Vagina (tissue), 2 donors: ENCODE measurements at regions not wholly inside any gene's neighbourhood (a gene's known extent, or its start where the extent isn't known, plus 50 kb on each side); places are given as distances from the start of the nearest gene placed in this dataset.

Experiments used
- DNase-seq, 2 donors: peaks; one replicate each; pipeline ENCODE4 v3.0.0-alpha.2; 2017; ENCODE audit errors: extremely low spot score in 2 of 2
- H3K27ac ChIP-seq: fragments of 200-600 bp; sonication (generic); one replicate; pipeline ENCODE4 v1.5.1; 2019
- H3K27me3 ChIP-seq: fragments of 200-600 bp; sonication (generic); one replicate; pipeline ENCODE4 v1.5.1; 2019
- H3K36me3 ChIP-seq, 2 donors: fragments of 200-600 bp; sonication (generic); one replicate each; pipeline ENCODE4 v1.5.1; 2017 to 2019
- H3K4me1 ChIP-seq: fragments of 200-600 bp; sonication (generic); one replicate; pipeline ENCODE4 v1.5.1; 2019
- H3K4me3 ChIP-seq, 2 donors: fragments of 200-600 bp; sonication (generic); 1 replicate in 1 of 2; 2 replicates in 1 of 2; pipeline ENCODE4 v1.5.1; 2016 to 2019
- H3K9me3 ChIP-seq: fragments of 200-600 bp; sonication (generic); one replicate; pipeline ENCODE4 v1.5.1; 2019
- POLR2A ChIP-seq, 2 donors: fragments of 450-650 bp; IDR thresholded peaks; one replicate each; pipeline ENCODE4 v1.6.1; 2017; ENCODE audit warnings: antibody characterized with exemption in 2 of 2, mild to moderate bottlenecking in 2 of 2, moderate library complexity in 2 of 2
- POLR2AphosphoS5 ChIP-seq, 2 donors: sonication (generic); formaldehyde crosslinking; IDR thresholded peaks; one replicate each; pipeline ENCODE4 v1.9.0; 2017; ENCODE audit warnings: antibody characterized with exemption in 2 of 2, mild to moderate bottlenecking in 2 of 2, low read depth in 1 of 2; ENCODE audit not compliant: insufficient read depth in 1 of 2
- intact Hi-C: fragments of 100-400 bp; cut with DNase I; formaldehyde crosslinking; loops from one replicate; pipeline ENCODE4 v1.15.1; 2023
- TF ChIP-seq, protein P1 (sequence below), 3 experiments: fragments of 450-650 bp in 2 of 3; fragments of 200-600 bp in 1 of 3; sonication (generic) in 1 of 3; IDR thresholded peaks; one replicate each; pipeline ENCODE4 v1.5.1; 2017 to 2019; ENCODE audit warnings: antibody characterized with exemption in 3 of 3, mild to moderate bottlenecking in 2 of 3, moderate library complexity in 2 of 3

DNA sequence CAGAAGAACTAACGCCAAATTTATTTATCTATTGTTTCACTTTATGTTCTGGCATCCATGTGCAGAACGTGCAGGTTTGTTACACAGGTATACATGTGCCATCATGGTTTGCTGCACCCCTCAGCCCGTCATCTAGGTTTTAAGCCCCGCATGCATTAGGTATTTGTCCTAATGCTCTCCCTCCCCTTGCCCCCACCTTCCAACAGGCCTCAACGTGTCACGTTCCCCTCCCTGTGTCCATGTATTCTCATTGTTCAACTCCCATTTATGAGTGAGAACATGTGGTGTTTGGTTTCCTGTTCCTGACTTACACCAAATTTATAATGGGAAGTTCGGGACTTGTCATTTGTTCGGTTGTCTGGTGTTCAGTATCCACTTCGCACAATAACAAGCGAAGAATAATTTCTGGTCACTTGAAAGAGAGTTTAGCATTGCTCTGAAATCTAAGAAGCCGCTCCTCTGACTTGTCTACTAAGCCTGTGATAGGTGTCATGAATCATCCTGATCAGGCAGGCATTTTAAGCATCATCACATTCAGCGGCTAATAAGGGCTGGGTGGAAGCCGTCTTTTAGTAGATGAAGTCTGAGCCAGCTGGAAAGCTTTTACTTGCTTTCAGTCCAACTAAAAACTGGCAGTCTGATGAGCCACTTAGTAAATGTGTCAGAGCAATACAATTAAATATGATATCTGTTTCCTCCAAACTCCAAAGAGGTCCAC is 1065.7 kb upstream of the PABPC4L start:
- Histone ChIP-seq H3K27ac (no peak overlapping the region), H3K4me1 (no peaks in the 10 kb centered on the region), H3K36me3 (no peaks in the 10 kb centered on the region), H3K9me3 (no peaks in the 10 kb centered on the region), H3K27me3 (no peaks in the 10 kb centered on the region), H3K4me3 (no peak overlapping the region)
- DNase-seq = no peak
- intact Hi-C loops = no loop called here
- TF ChIP-seq, protein P1, sequence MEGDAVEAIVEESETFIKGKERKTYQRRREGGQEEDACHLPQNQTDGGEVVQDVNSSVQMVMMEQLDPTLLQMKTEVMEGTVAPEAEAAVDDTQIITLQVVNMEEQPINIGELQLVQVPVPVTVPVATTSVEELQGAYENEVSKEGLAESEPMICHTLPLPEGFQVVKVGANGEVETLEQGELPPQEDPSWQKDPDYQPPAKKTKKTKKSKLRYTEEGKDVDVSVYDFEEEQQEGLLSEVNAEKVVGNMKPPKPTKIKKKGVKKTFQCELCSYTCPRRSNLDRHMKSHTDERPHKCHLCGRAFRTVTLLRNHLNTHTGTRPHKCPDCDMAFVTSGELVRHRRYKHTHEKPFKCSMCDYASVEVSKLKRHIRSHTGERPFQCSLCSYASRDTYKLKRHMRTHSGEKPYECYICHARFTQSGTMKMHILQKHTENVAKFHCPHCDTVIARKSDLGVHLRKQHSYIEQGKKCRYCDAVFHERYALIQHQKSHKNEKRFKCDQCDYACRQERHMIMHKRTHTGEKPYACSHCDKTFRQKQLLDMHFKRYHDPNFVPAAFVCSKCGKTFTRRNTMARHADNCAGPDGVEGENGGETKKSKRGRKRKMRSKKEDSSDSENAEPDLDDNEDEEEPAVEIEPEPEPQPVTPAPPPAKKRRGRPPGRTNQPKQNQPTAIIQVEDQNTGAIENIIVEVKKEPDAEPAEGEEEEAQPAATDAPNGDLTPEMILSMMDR (IDR thresholded peaks at IDR 0.05) = no peak
- TF ChIP-seq POLR2A (IDR thresholded peaks at IDR 0.05) (no peak), POLR2AphosphoS5 (IDR thresholded peaks at IDR 0.05; ENCODE audit: insufficient read depth in 1 of 2, low read depth in 1 of 2) (no peak)

DNA sequence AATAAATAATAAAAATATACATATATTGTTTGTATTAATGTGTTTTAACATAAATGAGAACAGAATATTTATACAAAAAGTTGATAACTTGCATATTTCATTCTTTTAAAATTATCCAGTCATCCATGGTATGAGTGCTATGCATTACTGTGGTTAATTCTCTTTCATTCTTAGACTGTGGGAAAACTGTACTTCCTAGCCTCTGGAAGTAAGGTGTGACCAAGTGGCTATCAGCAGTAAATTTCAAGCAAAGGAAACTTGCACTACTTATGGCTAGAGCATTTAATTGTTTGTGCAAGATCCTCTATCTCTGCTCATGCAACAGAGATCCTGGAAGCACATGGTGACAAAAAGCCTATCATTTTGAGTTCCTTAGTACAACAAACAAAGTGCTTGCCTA is 1054.5 kb upstream of the PABPC4L start:
- TF ChIP-seq, protein P1 (IDR thresholded peaks at IDR 0.05) = no peak
- TF ChIP-seq POLR2A (IDR thresholded peaks at IDR 0.05) (no peak), POLR2AphosphoS5 (IDR thresholded peaks at IDR 0.05; ENCODE audit: insufficient read depth in 1 of 2, low read depth in 1 of 2) (no peak)
- no peak overlapping the region for H3K27ac ChIP-seq
- H3K36me3 ChIP-seq = no peaks in the 10 kb centered on the region
- no peak for DNase-seq
- no peaks in the 10 kb centered on the region for H3K27me3 ChIP-seq
- no peaks in the 10 kb centered on the region for H3K9me3 ChIP-seq
- intact Hi-C loops = no loop called here
- H3K4me1 ChIP-seq = no peaks in the 10 kb centered on the region
- H3K4me3 ChIP-seq = no peak overlapping the region

DNA sequence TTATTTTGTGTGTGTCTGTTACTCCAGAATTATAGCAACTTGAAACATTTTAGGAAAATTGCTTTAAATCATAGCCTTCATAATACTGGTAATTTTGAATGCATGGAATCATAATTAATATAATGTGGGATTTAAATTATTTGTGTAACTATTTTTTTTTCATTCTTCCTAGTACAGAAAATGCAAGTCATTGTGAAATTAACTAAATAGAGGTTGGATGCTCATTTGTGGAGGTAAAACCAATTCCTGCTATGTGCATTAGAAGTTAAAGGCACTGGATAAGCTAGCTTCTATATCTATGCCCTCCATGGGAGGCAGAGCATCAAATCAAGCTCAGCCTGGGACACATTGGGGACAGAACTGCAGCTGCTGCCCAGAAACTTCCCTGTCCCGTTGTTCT is 1048.5 kb upstream of the PABPC4L start:
- Histone ChIP-seq H3K4me1 (no peaks in the 10 kb centered on the region), H3K27ac (no peak overlapping the region), H3K4me3 (no peak overlapping the region), H3K9me3 (no peaks in the 10 kb centered on the region), H3K27me3 (no peaks in the 10 kb centered on the region), H3K36me3 (no peaks in the 10 kb centered on the region)
- no peak for TF ChIP-seq POLR2A (IDR thresholded peaks at IDR 0.05)
- no peak for TF ChIP-seq POLR2AphosphoS5 (IDR thresholded peaks at IDR 0.05; ENCODE audit: insufficient read depth in 1 of 2, low read depth in 1 of 2)
- TF ChIP-seq, protein P1 (IDR thresholded peaks at IDR 0.05) = no peak
- no peak for DNase-seq
- intact Hi-C loops = no loop called here

DNA sequence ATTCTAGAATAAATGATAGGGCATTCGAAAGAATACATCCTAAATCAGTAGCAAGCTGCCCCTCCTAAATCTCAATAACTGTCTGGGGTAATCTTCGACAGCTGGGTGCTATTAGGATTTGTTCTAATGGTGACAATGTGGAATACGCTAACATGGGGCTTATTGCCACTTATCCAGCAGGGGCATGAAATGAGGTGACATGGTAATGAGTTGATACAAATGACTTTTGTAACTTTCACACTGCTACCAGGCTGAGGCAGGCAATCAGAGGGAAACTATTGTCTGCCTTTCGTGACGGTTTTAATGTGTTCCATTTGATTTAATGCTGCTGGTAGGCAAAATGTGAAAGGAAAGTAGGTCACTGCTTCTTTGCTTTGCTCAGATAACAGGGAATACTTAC is 1047.4 kb upstream of the PABPC4L start:
- Histone ChIP-seq H3K4me1 (no peaks in the 10 kb centered on the region), H3K4me3 (no peak overlapping the region), H3K27ac (no peak overlapping the region), H3K9me3 (no peaks in the 10 kb centered on the region), H3K36me3 (no peaks in the 10 kb centered on the region), H3K27me3 (no peaks in the 10 kb centered on the region)
- no peak for DNase-seq
- intact Hi-C loops = no loop called here
- TF ChIP-seq POLR2A (IDR thresholded peaks at IDR 0.05) (no peak), POLR2AphosphoS5 (IDR thresholded peaks at IDR 0.05; ENCODE audit: insufficient read depth in 1 of 2, low read depth in 1 of 2) (no peak)
- TF ChIP-seq, protein P1 (IDR thresholded peaks at IDR 0.05) = no peak

DNA sequence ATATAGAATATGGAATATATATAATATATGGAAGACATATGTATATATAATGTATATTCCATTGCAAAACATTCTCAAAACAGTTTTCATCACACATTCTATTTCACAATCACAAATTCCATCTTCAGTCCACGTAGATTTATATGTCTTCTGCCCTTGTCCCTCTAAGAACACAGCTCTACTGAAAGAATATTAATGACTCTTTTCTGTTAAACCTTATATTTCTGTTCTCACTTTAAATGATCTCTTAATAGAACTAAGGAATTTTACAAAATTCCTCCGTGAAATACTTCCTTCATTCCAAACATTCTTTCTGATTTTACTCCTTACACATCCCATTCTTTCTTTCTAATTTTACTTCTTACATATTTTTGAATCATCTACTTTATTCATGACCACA is 1043.1 kb upstream of the PABPC4L start:
- TF ChIP-seq POLR2A (IDR thresholded peaks at IDR 0.05) (no peak), POLR2AphosphoS5 (IDR thresholded peaks at IDR 0.05; ENCODE audit: insufficient read depth in 1 of 2, low read depth in 1 of 2) (no peak)
- TF ChIP-seq, protein P1 (IDR thresholded peaks at IDR 0.05) = no peak
- H3K27ac ChIP-seq = no peak overlapping the region
- no peaks in the 10 kb centered on the region for H3K4me1 ChIP-seq
- no peaks in the 10 kb centered on the region for H3K9me3 ChIP-seq
- no peaks in the 10 kb centered on the region for H3K36me3 ChIP-seq
- intact Hi-C loops = no loop called here
- no peak for DNase-seq
- no peaks in the 10 kb centered on the region for H3K27me3 ChIP-seq
- no peak overlapping the region for H3K4me3 ChIP-seq
